Duodenal mucosa (tissue), 2 donors: ENCODE measurements at regions not wholly inside any gene's neighbourhood (a gene's known extent, or its start where the extent isn't known, plus 50 kb on each side); places are given as distances from the start of the nearest gene placed in this dataset.

Experiments used
- H3K27ac ChIP-seq: one replicate; pipeline ENCODE4 v1.7.0; 2013; ENCODE audit warnings: low read depth, low read length
- H3K27me3 ChIP-seq, 2 donors: one replicate each; pipeline ENCODE4 v1.7.0; 2013; ENCODE audit warnings: low read length in 2 of 2, control low read depth in 1 of 2; ENCODE audit not compliant: insufficient read depth in 2 of 2, control insufficient read depth in 1 of 2
- H3K36me3 ChIP-seq, 2 donors: one replicate each; pipeline ENCODE4 v1.7.0; 2013; ENCODE audit warnings: low read length in 2 of 2, control low read depth in 1 of 2; ENCODE audit not compliant: insufficient read depth in 2 of 2, control insufficient read depth in 1 of 2
- H3K4me1 ChIP-seq, 2 donors: one replicate each; pipeline ENCODE4 v1.7.0; 2013; ENCODE audit warnings: low read length in 2 of 2, control low read depth in 1 of 2; ENCODE audit not compliant: insufficient read depth in 2 of 2, control insufficient read depth in 1 of 2
- H3K4me3 ChIP-seq, 2 donors: one replicate each; pipeline ENCODE4 v1.7.0; 2013; ENCODE audit warnings: low read length in 2 of 2, low read depth in 1 of 2
- H3K9ac ChIP-seq, 2 donors: one replicate each; pipeline ENCODE4 v1.7.0; 2013; ENCODE audit warnings: low read length in 2 of 2, low read depth in 1 of 2
- H3K9me3 ChIP-seq, 2 donors: one replicate each; pipeline ENCODE4 v1.7.0; 2013; ENCODE audit warnings: low read length in 2 of 2, control low read depth in 1 of 2; ENCODE audit not compliant: control insufficient read depth in 1 of 2

- Histone ChIP-seq H3K9me3 (no peaks in the 10 kb centered on the region), H3K27me3 (no peaks in the 10 kb centered on the region), H3K4me3 (no peak overlapping the region), H3K27ac (no peak overlapping the region), H3K4me1 (no peaks in the 10 kb centered on the region), H3K36me3 (no peaks in the 10 kb centered on the region), H3K9ac (no peak overlapping the region)
Measured at GRCh38 chr10:4018054-4018511, 233.1 kb upstream of the KLF6 start.

- Histone ChIP-seq H3K9me3 (no peaks in the 10 kb centered on the region), H3K36me3 (no peaks in the 10 kb centered on the region), H3K27ac (no peak overlapping the region), H3K27me3 (no peaks in the 10 kb centered on the region), H3K4me1 (no peaks in the 10 kb centered on the region), H3K4me3 (no peak overlapping the region), H3K9ac (no peak overlapping the region)
Measured at GRCh38 chr10:4017336-4017735, 232.3 kb upstream of the KLF6 start.

- Histone ChIP-seq H3K9me3 (no peaks in the 10 kb centered on the region), H3K4me1 (no peaks in the 10 kb centered on the region), H3K4me3 (no peak overlapping the region), H3K9ac (no peak overlapping the region), H3K27me3 (no peaks in the 10 kb centered on the region), H3K27ac (no peak overlapping the region), H3K36me3 (no peaks in the 10 kb centered on the region)
Measured at GRCh38 chr10:4016214-4016740, 231.3 kb upstream of the KLF6 start.

GRCh38 chr10:4013651-4014121, 228.7 kb upstream of the KLF6 start:
- Histone ChIP-seq H3K9me3 (no peaks in the 10 kb centered on the region), H3K36me3 (no peaks in the 10 kb centered on the region), H3K9ac (no peak overlapping the region), H3K4me3 (no peak overlapping the region), H3K4me1 (no peaks in the 10 kb centered on the region), H3K27me3 (no peaks in the 10 kb centered on the region), H3K27ac (no peak overlapping the region)

- no peak overlapping the region for H3K4me3 ChIP-seq
- no peak overlapping the region for H3K27ac ChIP-seq
- H3K4me1 ChIP-seq: no peaks in the 10 kb centered on the region
- H3K9me3 ChIP-seq: no peaks in the 10 kb centered on the region
- no peaks in the 10 kb centered on the region for H3K27me3 ChIP-seq
- no peaks in the 10 kb centered on the region for H3K36me3 ChIP-seq
- no peak overlapping the region for H3K9ac ChIP-seq
Measured at GRCh38 chr10:4012848-4013247, 227.8 kb upstream of the KLF6 start.

- no peaks in the 10 kb centered on the region for H3K27me3 ChIP-seq
- no peaks in the 10 kb centered on the region for H3K9me3 ChIP-seq
- no peaks in the 10 kb centered on the region for H3K36me3 ChIP-seq
- H3K9ac ChIP-seq: no peak overlapping the region
- no peaks in the 10 kb centered on the region for H3K4me1 ChIP-seq
- no peak overlapping the region for H3K27ac ChIP-seq
- no peak overlapping the region for H3K4me3 ChIP-seq
Measured at GRCh38 chr10:4011136-4011812, 226.3 kb upstream of the KLF6 start.

GRCh38 chr10:4008676-4009382, 223.8 kb upstream of the KLF6 start:
- no peaks in the 10 kb centered on the region for H3K4me1 ChIP-seq
- no peaks in the 10 kb centered on the region for H3K9me3 ChIP-seq
- no peaks in the 10 kb centered on the region for H3K36me3 ChIP-seq
- H3K4me3 ChIP-seq: no peak overlapping the region
- no peaks in the 10 kb centered on the region for H3K27me3 ChIP-seq
- no peak overlapping the region for H3K27ac ChIP-seq
- H3K9ac ChIP-seq: no peak overlapping the region

- Histone ChIP-seq H3K9ac (no peak overlapping the region), H3K9me3 (no peaks in the 10 kb centered on the region), H3K27me3 (no peaks in the 10 kb centered on the region), H3K36me3 (no peaks in the 10 kb centered on the region), H3K4me1 (no peaks in the 10 kb centered on the region), H3K4me3 (no peak overlapping the region), H3K27ac (no peak overlapping the region)
Measured at GRCh38 chr10:4007771-4008170, 222.8 kb upstream of the KLF6 start.

- Histone ChIP-seq H3K4me1 (no peaks in the 10 kb centered on the region), H3K27ac (no peak overlapping the region), H3K36me3 (no peaks in the 10 kb centered on the region), H3K9me3 (no peaks in the 10 kb centered on the region), H3K4me3 (no peak overlapping the region), H3K9ac (no peak overlapping the region), H3K27me3 (no peaks in the 10 kb centered on the region)
Measured at GRCh38 chr10:4006858-4007257, 221.8 kb upstream of the KLF6 start.

GRCh38 chr10:4006051-4006450, 221.0 kb upstream of the KLF6 start:
- Histone ChIP-seq H3K4me1 (no peaks in the 10 kb centered on the region), H3K9me3 (no peaks in the 10 kb centered on the region), H3K4me3 (no peak overlapping the region), H3K27me3 (no peaks in the 10 kb centered on the region), H3K36me3 (no peaks in the 10 kb centered on the region), H3K9ac (no peak overlapping the region), H3K27ac (no peak overlapping the region)
